ENCODE measurements at regions not wholly inside any gene's neighbourhood (a gene's known extent, or its start where the extent isn't known, plus 50 kb on each side); places are given as distances from the start of the nearest gene placed in this dataset.

DNA sequence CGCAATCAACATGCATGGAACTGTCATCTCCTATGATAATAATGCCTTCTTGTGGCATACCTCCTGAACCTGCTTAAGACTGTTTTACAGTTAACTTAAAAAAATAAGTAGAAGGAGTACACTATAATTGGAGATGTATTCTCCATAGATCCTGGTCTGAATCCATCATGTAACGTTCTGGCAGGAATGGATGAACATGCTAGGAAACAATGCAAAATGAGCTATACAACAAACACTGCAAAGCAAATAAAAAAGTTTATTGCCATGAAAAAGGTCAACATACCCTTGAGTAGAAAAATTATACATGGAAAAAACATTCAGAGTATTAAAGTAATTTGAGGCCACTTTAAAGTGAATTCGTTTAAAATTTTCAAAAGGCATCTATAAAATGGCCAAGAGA, 71.5 kb upstream of the SCN7A start:
- no peak for TF ChIP-seq ZNF274 (IDR thresholded peaks at IDR 0.05; ENCODE audit: low read depth, low read length)
- TF ChIP-seq YY1 (IDR thresholded peaks at IDR 0.05; ENCODE audit: insufficient read depth, insufficient read length), result no peak
- TF ChIP-seq SUZ12 (IDR thresholded peaks at IDR 0.05; ENCODE audit: extremely low read depth, insufficient read depth, insufficient read length), result no peak

Data from NT2/D1 (cell line).